Cerebellar cortex (tissue), 1 donor: ENCODE measurements at regions not wholly inside any gene's neighbourhood (a gene's known extent, or its start where the extent isn't known, plus 50 kb on each side); places are given as distances from the start of the nearest gene placed in this dataset.
"Not testable (repeated sequence)": the region's sequence is repeated elsewhere in the genome, so short reads cannot be mapped to it uniquely, and the experiment has no call there.

ENCODE experiments used
- DNase-seq: peaks from one replicate; pipeline ENCODE4 v3.0.0-alpha.2; 2015; ENCODE audit warnings: low spot score

DNA sequence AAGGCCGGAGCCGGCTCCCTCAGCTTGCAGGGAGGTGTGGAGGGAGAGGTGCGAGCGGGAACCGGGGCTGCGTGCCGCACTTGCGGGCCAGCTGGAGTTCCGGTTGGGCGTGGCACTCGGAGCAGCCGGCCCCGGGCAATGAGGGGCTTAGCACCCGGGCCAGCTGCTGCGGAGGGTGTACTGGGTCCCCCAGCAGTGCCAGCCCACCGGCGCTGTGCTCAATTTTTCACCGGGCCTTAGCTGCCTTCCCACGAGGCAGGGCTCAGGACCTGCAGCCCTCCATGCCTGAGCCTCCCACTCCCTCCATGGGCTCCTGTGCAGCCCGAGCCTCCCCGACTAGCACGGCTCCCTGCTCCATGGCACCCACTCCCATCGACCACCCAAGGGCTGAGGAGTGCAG, 62.2 kb upstream of the ANKRD55 start:
- not testable (repeated sequence) for DNase-seq

GRCh38 chr5:56294354-56294753, 61.2 kb upstream of the ANKRD55 start:
- DNase-seq = no peak

- not testable (repeated sequence) for DNase-seq
Observed at GRCh38 chr5:56292874-56293273, 59.7 kb upstream of the ANKRD55 start.

- DNase-seq = no peak
Observed at GRCh38 chr5:56291661-56292374, 58.7 kb upstream of the ANKRD55 start.

- no peak for DNase-seq
Observed at GRCh38 chr5:56291079-56291643, 58.0 kb upstream of the ANKRD55 start.

GRCh38 chr5:56290378-56291078, 57.4 kb upstream of the ANKRD55 start:
- no peak for DNase-seq

DNA sequence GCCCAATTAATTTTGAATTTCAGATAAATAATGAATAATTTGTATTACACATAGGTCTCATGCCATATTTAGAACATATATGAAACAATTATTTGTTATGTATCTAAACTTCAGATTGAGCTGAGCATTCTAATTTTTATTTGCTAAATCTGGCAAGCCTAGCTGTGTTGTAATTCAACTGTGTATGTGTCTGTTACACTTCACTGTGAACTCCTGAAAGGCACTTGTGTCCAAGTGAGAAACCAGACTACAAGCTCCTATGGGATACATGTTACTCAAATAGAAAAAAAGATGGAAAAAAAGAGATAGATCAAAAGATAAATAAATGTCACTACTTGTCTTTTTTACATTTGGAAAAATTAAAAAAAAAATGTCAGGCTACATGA, 56.5 kb upstream of the ANKRD55 start:
- DNase-seq = no peak

DNA sequence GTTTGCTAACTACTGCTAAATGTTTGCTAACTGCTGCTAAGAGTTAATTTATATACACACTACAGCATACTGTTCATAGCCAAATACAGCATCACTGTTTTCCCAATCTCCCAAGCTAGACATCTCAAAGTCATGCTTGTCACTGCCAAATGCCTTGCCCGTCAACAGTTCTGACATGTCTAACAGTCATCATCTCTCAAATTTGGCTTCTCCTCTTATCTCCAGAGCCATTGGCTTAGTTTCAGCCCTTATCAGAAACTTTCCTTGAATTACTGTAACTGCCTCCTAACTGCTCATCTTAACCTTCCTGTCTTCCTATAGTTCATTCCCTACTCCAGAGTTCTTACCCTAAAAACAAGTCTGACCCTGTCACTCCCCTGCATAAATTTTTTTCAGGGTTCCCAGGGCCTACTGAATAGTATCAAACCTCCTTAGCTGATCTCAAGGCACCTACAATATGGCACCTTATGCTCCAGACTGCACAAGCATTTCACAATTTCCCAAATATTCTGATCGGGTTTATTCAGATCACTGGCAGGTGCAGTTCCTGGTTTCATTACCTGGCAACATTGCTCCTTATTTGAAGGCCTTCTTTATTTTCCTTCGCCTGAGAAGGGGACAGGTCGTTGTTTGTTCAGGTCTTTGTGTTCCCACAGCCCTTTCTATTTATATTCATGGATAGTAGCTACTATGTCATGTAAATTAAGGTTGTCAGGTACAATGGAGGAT, 55.9 kb upstream of the ANKRD55 start:
- DNase-seq = no peak

DNA sequence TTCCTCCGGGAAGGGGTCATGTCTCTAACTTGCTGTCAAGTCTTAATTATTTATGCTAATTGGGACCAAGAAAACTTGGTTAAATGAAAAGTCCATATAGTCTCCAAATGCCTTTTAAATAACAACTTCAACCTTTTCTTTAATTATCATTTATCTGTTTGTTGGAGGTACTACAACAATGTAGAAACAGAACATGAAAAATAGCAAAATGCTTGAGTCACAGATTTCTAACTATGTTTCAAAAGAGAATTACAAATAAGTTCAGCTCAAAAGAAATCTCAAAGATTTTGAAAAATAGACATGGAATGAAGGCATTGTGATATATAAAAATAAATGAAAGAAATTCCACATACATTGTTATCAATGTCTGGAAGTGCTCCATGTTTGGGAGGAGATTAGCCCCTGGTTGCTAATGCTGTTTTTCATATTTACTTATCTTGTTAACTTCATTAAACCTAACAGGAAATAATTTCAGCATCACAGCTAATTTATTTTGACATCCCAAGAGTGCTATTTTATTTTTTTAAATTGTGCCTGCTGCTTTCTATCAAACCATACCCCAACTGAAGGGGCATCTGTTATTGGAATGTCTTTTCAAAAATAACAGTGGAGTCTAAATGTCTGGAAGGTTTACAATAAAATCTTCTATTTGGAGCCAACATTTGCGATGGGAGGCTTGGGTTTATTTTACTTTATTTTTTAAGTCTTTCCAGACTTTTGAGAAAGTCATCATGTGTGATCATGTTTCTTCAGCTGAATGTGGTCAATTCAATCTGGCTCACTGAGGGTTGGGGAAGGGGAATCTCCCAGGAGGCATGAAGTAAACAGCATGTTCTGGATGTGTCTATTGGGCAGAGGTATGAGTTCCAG, 53.1 kb upstream of the ANKRD55 start:
- no peak for DNase-seq

DNA sequence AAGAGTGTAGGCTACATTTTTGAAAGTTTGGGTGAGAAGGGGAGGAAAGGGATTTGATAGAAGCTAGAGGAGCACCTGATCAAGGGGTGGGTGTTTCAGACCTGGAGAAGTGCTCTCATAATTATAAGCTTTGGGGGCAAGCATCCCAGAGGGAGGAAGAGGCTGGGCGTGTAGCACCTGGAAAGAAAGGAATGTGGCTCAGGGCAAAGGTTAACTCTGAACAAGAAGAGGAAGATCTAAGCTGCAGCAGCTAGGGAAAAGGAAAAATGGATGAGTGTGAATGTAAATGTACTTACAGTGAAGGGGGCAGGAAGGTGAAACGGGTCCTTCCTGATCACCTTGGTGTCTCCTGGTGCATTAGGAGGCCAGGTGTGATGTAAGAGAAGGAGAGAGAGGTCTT, 49.8 kb upstream of the ANKRD55 start:
- DNase-seq = no peak
